NT2/D1 (cell line): ENCODE measurements at regions not wholly inside any gene's neighbourhood (a gene's known extent, or its start where the extent isn't known, plus 50 kb on each side); places are given as distances from the start of the nearest gene placed in this dataset.

Experiments
- YY1 ChIP-seq: IDR thresholded peaks from 2 replicates; pipeline ENCODE4 v1.6.1; 2011; ENCODE audit not compliant: insufficient read length, insufficient read depth
- ZNF274 ChIP-seq: IDR thresholded peaks from 2 replicates; pipeline ENCODE4 v1.6.1; 2011; ENCODE audit warnings: mild to moderate bottlenecking, low read depth, low read length

DNA sequence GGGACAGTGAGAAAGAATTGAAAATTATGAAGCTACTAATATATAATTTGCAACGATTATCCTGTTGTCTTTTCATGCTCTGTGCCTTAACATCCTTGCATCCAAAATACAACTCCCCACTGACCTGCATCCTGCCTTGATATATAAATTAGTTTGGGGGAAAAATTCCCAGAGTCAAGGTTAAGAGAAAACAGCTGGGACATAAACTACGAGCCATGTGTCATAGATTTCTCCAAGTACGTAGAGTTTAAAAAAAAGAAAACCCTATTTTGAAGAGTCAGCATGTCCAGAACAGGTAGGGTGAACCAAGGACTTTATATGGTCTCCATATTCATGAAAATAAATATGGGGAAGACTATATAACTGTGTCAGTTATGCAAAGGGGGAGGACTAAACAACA, 123.8 kb upstream of the MARCKS start:
- no peak for TF ChIP-seq YY1
- TF ChIP-seq ZNF274: no peak
